ENCODE measurements at regions not wholly inside any gene's neighbourhood (a gene's known extent, or its start where the extent isn't known, plus 50 kb on each side); places are given as distances from the start of the nearest gene placed in this dataset.

- TF ChIP-seq CTCF (conservative IDR thresholded peaks at IDR 0.05; ENCODE audit: low read depth in 2 of 2) (no peak), POLR2AphosphoS5 (IDR thresholded peaks at IDR 0.05; ENCODE audit: low read depth) (no peak), CREB1 (CRISPR knock-in tag; IDR thresholded peaks at IDR 0.05; ENCODE audit: low read depth) (no peak), EZH2 (IDR thresholded peaks at IDR 0.05; ENCODE audit: low read depth, unreplicated experiment) (no peak)
Observed at GRCh38 chr4:138049355-138049754, 192.8 kb downstream of the SLC7A11 start.
